IMR-90 (cell line): ENCODE measurements at regions not wholly inside any gene's neighbourhood (a gene's known extent, or its start where the extent isn't known, plus 50 kb on each side); places are given as distances from the start of the nearest gene placed in this dataset.

ENCODE experiments used
- ATAC-seq: fragments of 200-7000 bp; cut with Tn5 transposase; 2 replicates; pipeline ENCODE4 v1.9.1; 2020; ENCODE audit warnings: low read depth, mild to moderate bottlenecking, moderate library complexity
- BruUV-seq: library from RNA; stranded (reverse); fragments of 400-500 nt; replicated peaks from 2 replicates; lab custom pipeline; 2021; lab: Mats Ljungman, UMichigan
- CTCF ChIA-PET: fragments of 300-600 bp; formaldehyde crosslinking; extraction: SDS; loops from one replicate; lab custom pipeline; 2021; ENCODE audit warnings: antibody characterized with exemption; lab: Yijun Ruan, JAX
- POLR2A ChIA-PET: fragments of 300-600 bp; sonication (Branson Sonifier 250); formaldehyde crosslinking; loops from one replicate; lab custom pipeline; 2022; ENCODE audit warnings: antibody characterized with exemption; ENCODE audit not compliant: unreplicated experiment; lab: Charles Lee
- DNase-seq: peaks from one replicate; pipeline ENCODE4 v3.0.0; 2013
- H2AFZ ChIP-seq: replicated peaks from 2 replicates; pipeline ENCODE3; 2013; ENCODE audit warnings: low read length, mild to moderate bottlenecking; ENCODE audit not compliant: poor library complexity
- H2AK5ac ChIP-seq: 2 replicates; pipeline ENCODE4 v1.6.1; 2013; ENCODE audit warnings: low read depth, low read length, inconsistent platforms
- H2AK9ac ChIP-seq: replicated peaks from 2 replicates; pipeline ENCODE3; 2013; ENCODE audit warnings: mild to moderate bottlenecking, low read depth, low read length, moderate library complexity; ENCODE audit not compliant: poor library complexity
- H2BK120ac ChIP-seq: 2 replicates; pipeline ENCODE4 v1.6.1; 2013; ENCODE audit warnings: low read depth, low read length, inconsistent platforms
- H2BK15ac ChIP-seq: 3 replicates; pipeline ENCODE4 v1.6.1; 2013; ENCODE audit warnings: low read depth, low read length, inconsistent platforms
- H2BK20ac ChIP-seq: 2 replicates; pipeline ENCODE4 v1.6.1; 2013; ENCODE audit warnings: low read depth, mild to moderate bottlenecking, inconsistent platforms, low read length, moderate library complexity
- H2BK5ac ChIP-seq: 2 replicates; pipeline ENCODE4 v1.6.1; 2013; ENCODE audit warnings: mild to moderate bottlenecking, low read depth, low read length, inconsistent platforms; ENCODE audit not compliant: poor library complexity, severe bottlenecking
- H3K14ac ChIP-seq: replicated peaks from 2 replicates; pipeline ENCODE4 v1.6.1; 2013; ENCODE audit warnings: low read depth, low read length, inconsistent platforms
- H3K18ac ChIP-seq: 2 replicates; pipeline ENCODE4 v1.6.1; 2013; ENCODE audit warnings: low read depth, low read length, control low read depth
- H3K23ac ChIP-seq: 2 replicates; pipeline ENCODE4 v1.6.1; 2013; ENCODE audit warnings: low read depth, low read length, inconsistent platforms
- H3K27ac ChIP-seq: 2 replicates; pipeline ENCODE4 v1.5.1; 2013; ENCODE audit warnings: mild to moderate bottlenecking, control low read depth, low read length; ENCODE audit not compliant: insufficient read depth
- H3K27me3 ChIP-seq: 2 replicates; pipeline ENCODE4 v1.6.1; 2013; ENCODE audit warnings: low read length; ENCODE audit not compliant: control insufficient read depth, insufficient read depth
- H3K36me3 ChIP-seq: 2 replicates; pipeline ENCODE4 v1.6.1; 2013; ENCODE audit warnings: low read length, mixed read lengths; ENCODE audit not compliant: control insufficient read depth, insufficient read depth
- H3K4ac ChIP-seq: 2 replicates; pipeline ENCODE4 v1.6.1; 2013; ENCODE audit warnings: low read depth, low read length, inconsistent platforms
- H3K4me1 ChIP-seq: 2 replicates; pipeline ENCODE4 v1.6.1; 2013; ENCODE audit warnings: low read length, mixed read lengths; ENCODE audit not compliant: control insufficient read depth, insufficient read depth
- H3K4me2 ChIP-seq: 2 replicates; pipeline ENCODE4 v1.6.1; 2013; ENCODE audit warnings: low read depth, mild to moderate bottlenecking, control low read depth, low read length, moderate library complexity
- H3K4me3 ChIP-seq: 2 replicates; pipeline ENCODE4 v1.5.1; 2013; ENCODE audit warnings: low read depth, mild to moderate bottlenecking, control low read depth, low read length, moderate library complexity; ENCODE audit not compliant: insufficient read depth
- H3K56ac ChIP-seq: 2 replicates; pipeline ENCODE4 v1.6.1; 2013; ENCODE audit warnings: low read length, inconsistent platforms; ENCODE audit not compliant: insufficient read depth; ENCODE audit errors: extremely low read depth
- H3K79me1 ChIP-seq, 2 experiments: 2 replicates each; pipeline ENCODE4 v1.6.1; 2013; ENCODE audit warnings: low read length in 2 of 2, inconsistent platforms in 1 of 2, low read depth in 1 of 2
- H3K9ac ChIP-seq: 2 replicates; pipeline ENCODE4 v1.6.1; 2013; ENCODE audit warnings: low read depth, low read length, control low read depth
- H3K9me1 ChIP-seq: 2 replicates; pipeline ENCODE4 v1.6.1; 2013; ENCODE audit warnings: low read length, inconsistent platforms; ENCODE audit not compliant: insufficient read depth
- H3K9me3 ChIP-seq: 2 replicates; pipeline ENCODE4 v1.6.1; 2013; ENCODE audit warnings: low read length; ENCODE audit not compliant: control insufficient read depth, insufficient read depth
- H4K20me1 ChIP-seq: 2 replicates; pipeline ENCODE4 v1.6.1; 2013; ENCODE audit warnings: low read length, inconsistent platforms; ENCODE audit not compliant: insufficient read depth
- H4K5ac ChIP-seq: 2 replicates; pipeline ENCODE4 v1.6.1; 2013; ENCODE audit warnings: mild to moderate bottlenecking, low read depth, low read length, control low read depth
- H4K8ac ChIP-seq, 2 experiments: 2 replicates each; pipeline ENCODE4 v1.6.1; 2013; ENCODE audit warnings: low read depth in 2 of 2, low read length in 2 of 2, control low read depth in 1 of 2, inconsistent platforms in 1 of 2
- H4K91ac ChIP-seq: 2 replicates; pipeline ENCODE4 v1.6.1; 2013; ENCODE audit warnings: low read depth, low read length, inconsistent platforms; ENCODE audit not compliant: insufficient read depth
- BHLHE40 ChIP-seq: fragments of 150-350 bp; IDR thresholded peaks from 2 replicates; pipeline ENCODE4 v1.6.1; 2016; ENCODE audit warnings: mild to moderate bottlenecking, low read depth, low read length
- CEBPB ChIP-seq: IDR thresholded peaks from 2 replicates; pipeline ENCODE4 v1.6.1; 2012; ENCODE audit warnings: low read depth, low read length, improper control_type of control experiment
- CHD1 ChIP-seq: IDR thresholded peaks from 2 replicates; pipeline ENCODE4 v1.6.1; 2012; ENCODE audit warnings: low read depth, low read length, improper control_type of control experiment
- FOS ChIP-seq: fragments of 150-350 bp; IDR thresholded peaks from 2 replicates; pipeline ENCODE4 v1.6.1; 2016; ENCODE audit warnings: low read depth, low read length
- MAFK ChIP-seq: IDR thresholded peaks from 2 replicates; pipeline ENCODE4 v1.6.1; 2012; ENCODE audit warnings: low read depth, low read length, improper control_type of control experiment
- MAZ ChIP-seq: IDR thresholded peaks from 2 replicates; pipeline ENCODE4 v1.6.1; 2012; ENCODE audit warnings: low read depth, mild to moderate bottlenecking, low read length, improper control_type of control experiment, moderate library complexity, borderline replicate concordance
- MXI1 ChIP-seq: IDR thresholded peaks from 2 replicates; pipeline ENCODE4 v1.6.1; 2012; ENCODE audit warnings: low read depth, mild to moderate bottlenecking, low read length, moderate library complexity, borderline replicate concordance
- NFE2L2 ChIP-seq: fragments of 150-350 bp; IDR thresholded peaks from 2 replicates; pipeline ENCODE4 v1.6.1; 2016; ENCODE audit warnings: low read depth, mild to moderate bottlenecking, low read length
- POLR2A ChIP-seq: IDR thresholded peaks from 2 replicates; pipeline ENCODE4 v1.6.1; 2012; ENCODE audit warnings: mild to moderate bottlenecking, low read depth, low read length
- RAD21 ChIP-seq: IDR thresholded peaks from 2 replicates; pipeline ENCODE4 v1.6.1; 2012; ENCODE audit warnings: low read length, improper control_type of control experiment
- RCOR1 ChIP-seq: IDR thresholded peaks from 2 replicates; pipeline ENCODE4 v1.6.1; 2012; ENCODE audit warnings: mild to moderate bottlenecking, low read length, improper control_type of control experiment; ENCODE audit not compliant: insufficient replicate concordance
- RFX5 ChIP-seq: IDR thresholded peaks from 2 replicates; pipeline ENCODE4 v1.8.0; 2012; ENCODE audit warnings: low read depth, mild to moderate bottlenecking, low read length, moderate library complexity
- SMC3 ChIP-seq: fragments of 150-350 bp; IDR thresholded peaks from 2 replicates; pipeline ENCODE4 v1.6.1; 2016; ENCODE audit warnings: low read depth, mild to moderate bottlenecking, antibody characterized with exemption, low read length, moderate library complexity
- WGBS, 2 experiments: methylation state at CpG; one replicate each; pipeline versions ENCODE4 v1.1.5 to v1.1.7; 2013; ENCODE audit warnings: missing lambda C conversion rate in 2 of 2; ENCODE audit not compliant: insufficient read length in 1 of 2; ENCODE audit errors: extremely low coverage in 2 of 2; 5-methylcytosine and 5-hydroxymethylcytosine counted together
- dilution Hi-C: fragments of 300-500 bp; cut with HindIII; formaldehyde crosslinking; loops from one replicate; pipeline ENCODE4 v1.14.3; 2018; ENCODE audit warnings: low sequenced_read_pairs; ENCODE audit not compliant: unreplicated experiment
- in situ Hi-C: fragments of 300-500 bp; cut with MboI; formaldehyde crosslinking; loops from 3 replicates; pipeline ENCODE4 v1.14.3; 2019; ENCODE audit warnings: low sequenced_read_pairs, inconsistent platforms, mixed read lengths
- intact Hi-C: fragments of 100-400 bp; cut with micrococcal nuclease; formaldehyde crosslinking; loops from 2 replicates; pipeline ENCODE4 v1.10.0; 2022
- TF ChIP-seq, protein P1 (sequence below): fragments of 150-350 bp; IDR thresholded peaks from 2 replicates; pipeline ENCODE4 v1.6.1; 2016; ENCODE audit warnings: low read depth, mild to moderate bottlenecking, low read length, moderate library complexity, borderline replicate concordance
- TF ChIP-seq, protein P2 (sequence below): fragments of 150-350 bp; IDR thresholded peaks from 2 replicates; pipeline ENCODE4 v1.6.1; 2017; ENCODE audit warnings: mild to moderate bottlenecking, antibody characterized with exemption, low read length, low read depth
- TF ChIP-seq, protein P3 (sequence below): conservative IDR thresholded peaks from 2 replicates; pipeline ENCODE4 v1.5.1; 2012; ENCODE audit warnings: mild to moderate bottlenecking, low read depth, low read length, improper control_type of control experiment

- intact Hi-C loops (no loop called here), dilution Hi-C loops (no loop called here), in situ Hi-C loops (no loop called here)
- Histone ChIP-seq H3K79me1 (peaks cover 0 to 13% of the 10 kb centered on the region in 2 experiments; a peak in 2 of 4 replicates), H2AK5ac (no peak overlapping the region), H4K5ac (no peak overlapping the region), H3K4ac (no peak overlapping the region), H3K18ac (no peak overlapping the region), H3K14ac (no peak overlapping the region), H3K9me3 (peaks cover 3% of the 10 kb centered on the region), H3K23ac (no peak overlapping the region), H3K36me3 (no peaks in the 10 kb centered on the region), H3K9me1 (peaks cover 3% of the 10 kb centered on the region; the same call in 1 of the 2 replicates), H2BK15ac (no peak overlapping the region), H4K8ac (no peak overlapping the region), H3K4me2 (no peak overlapping the region), H3K9ac (no peak overlapping the region), H2AK9ac (no peak overlapping the region), H3K27me3 (no peaks in the 10 kb centered on the region), H2AFZ (no peak overlapping the region), H3K56ac (no peak overlapping the region), H3K27ac (no peak overlapping the region), H4K91ac (no peak overlapping the region), H3K4me3 (no peak overlapping the region), H3K4me1 (peaks cover 2% of the 10 kb centered on the region), H2BK5ac (no peak overlapping the region), H2BK20ac (no peak overlapping the region), H4K20me1 (no peaks in the 10 kb centered on the region), H2BK120ac (no peak overlapping the region)
- 100% methylated on average over 2 of the region's 6 CpGs; no CpG with 5 or more reads in 1 of the 2 experiments for WGBS, 2 experiments
- no TSS peak for BruUV-seq
- POLR2A ChIA-PET, result no interaction called here
- TF ChIP-seq BHLHE40 (no peak), RCOR1 (no peak), POLR2A (no peak), RAD21 (no peak), CHD1 (no peak), SMC3 (no peak), NFE2L2 (no peak), RFX5 (no peak), CEBPB (no peak), MAZ (no peak), FOS (no peak), MAFK (no peak), MXI1 (no peak)
- TF ChIP-seq, protein P1, sequence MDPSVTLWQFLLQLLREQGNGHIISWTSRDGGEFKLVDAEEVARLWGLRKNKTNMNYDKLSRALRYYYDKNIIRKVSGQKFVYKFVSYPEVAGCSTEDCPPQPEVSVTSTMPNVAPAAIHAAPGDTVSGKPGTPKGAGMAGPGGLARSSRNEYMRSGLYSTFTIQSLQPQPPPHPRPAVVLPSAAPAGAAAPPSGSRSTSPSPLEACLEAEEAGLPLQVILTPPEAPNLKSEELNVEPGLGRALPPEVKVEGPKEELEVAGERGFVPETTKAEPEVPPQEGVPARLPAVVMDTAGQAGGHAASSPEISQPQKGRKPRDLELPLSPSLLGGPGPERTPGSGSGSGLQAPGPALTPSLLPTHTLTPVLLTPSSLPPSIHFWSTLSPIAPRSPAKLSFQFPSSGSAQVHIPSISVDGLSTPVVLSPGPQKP, result no peak
- TF ChIP-seq, protein P2, sequence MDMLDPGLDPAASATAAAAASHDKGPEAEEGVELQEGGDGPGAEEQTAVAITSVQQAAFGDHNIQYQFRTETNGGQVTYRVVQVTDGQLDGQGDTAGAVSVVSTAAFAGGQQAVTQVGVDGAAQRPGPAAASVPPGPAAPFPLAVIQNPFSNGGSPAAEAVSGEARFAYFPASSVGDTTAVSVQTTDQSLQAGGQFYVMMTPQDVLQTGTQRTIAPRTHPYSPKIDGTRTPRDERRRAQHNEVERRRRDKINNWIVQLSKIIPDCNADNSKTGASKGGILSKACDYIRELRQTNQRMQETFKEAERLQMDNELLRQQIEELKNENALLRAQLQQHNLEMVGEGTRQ, result no peak
- TF ChIP-seq, protein P3, sequence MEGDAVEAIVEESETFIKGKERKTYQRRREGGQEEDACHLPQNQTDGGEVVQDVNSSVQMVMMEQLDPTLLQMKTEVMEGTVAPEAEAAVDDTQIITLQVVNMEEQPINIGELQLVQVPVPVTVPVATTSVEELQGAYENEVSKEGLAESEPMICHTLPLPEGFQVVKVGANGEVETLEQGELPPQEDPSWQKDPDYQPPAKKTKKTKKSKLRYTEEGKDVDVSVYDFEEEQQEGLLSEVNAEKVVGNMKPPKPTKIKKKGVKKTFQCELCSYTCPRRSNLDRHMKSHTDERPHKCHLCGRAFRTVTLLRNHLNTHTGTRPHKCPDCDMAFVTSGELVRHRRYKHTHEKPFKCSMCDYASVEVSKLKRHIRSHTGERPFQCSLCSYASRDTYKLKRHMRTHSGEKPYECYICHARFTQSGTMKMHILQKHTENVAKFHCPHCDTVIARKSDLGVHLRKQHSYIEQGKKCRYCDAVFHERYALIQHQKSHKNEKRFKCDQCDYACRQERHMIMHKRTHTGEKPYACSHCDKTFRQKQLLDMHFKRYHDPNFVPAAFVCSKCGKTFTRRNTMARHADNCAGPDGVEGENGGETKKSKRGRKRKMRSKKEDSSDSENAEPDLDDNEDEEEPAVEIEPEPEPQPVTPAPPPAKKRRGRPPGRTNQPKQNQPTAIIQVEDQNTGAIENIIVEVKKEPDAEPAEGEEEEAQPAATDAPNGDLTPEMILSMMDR, result no peak
- no peak for DNase-seq
- CTCF ChIA-PET, result no interaction called here
- no peak for ATAC-seq
Measured at GRCh38 chr6:143586557-143586956, 75.0 kb upstream of the FUCA2 start.
